GM23338 (cell line): ENCODE measurements at regions not wholly inside any gene's neighbourhood (a gene's known extent, or its start where the extent isn't known, plus 50 kb on each side); places are given as distances from the start of the nearest gene placed in this dataset.

Source experiments
- ATAC-seq: fragments of 200-7000 bp; cut with Tn5 transposase; 3 replicates; pipeline ENCODE4 v1.9.1; 2020
- DNase-seq: peaks from one replicate; pipeline ENCODE4 v3.0.0-alpha.2; 2015; ENCODE audit warnings: low spot score
- H2AFZ ChIP-seq: fragments of 200-600 bp; sonication (generic); 2 replicates; pipeline ENCODE4 v1.8.0; 2016; ENCODE audit warnings: antibody characterized with exemption, mild to moderate bottlenecking, moderate library complexity
- H3F3A ChIP-seq: fragments of 200-600 bp; sonication (generic); replicated peaks from 2 replicates; pipeline ENCODE4 v1.8.0; 2017; ENCODE audit warnings: antibody characterized with exemption, mixed run types, low read depth
- H3K27ac ChIP-seq: fragments of 200-600 bp; sonication (generic); 2 replicates; pipeline ENCODE4 v1.6.1; 2016; ENCODE audit warnings: low read depth
- H3K27me3 ChIP-seq: fragments of 200-600 bp; sonication (generic); 2 replicates; pipeline ENCODE4 v1.8.0; 2016; ENCODE audit warnings: mild to moderate bottlenecking, mixed run types, moderate library complexity; ENCODE audit not compliant: insufficient read depth
- H3K36me3 ChIP-seq: fragments of 200-600 bp; sonication (generic); 2 replicates; pipeline ENCODE4 v1.8.0; 2016; ENCODE audit warnings: mild to moderate bottlenecking; ENCODE audit not compliant: insufficient read depth
- H3K4me1 ChIP-seq: fragments of 200-600 bp; sonication (generic); 2 replicates; pipeline ENCODE4 v1.8.0; 2016; ENCODE audit warnings: mild to moderate bottlenecking, moderate library complexity; ENCODE audit not compliant: insufficient read depth
- H3K4me2 ChIP-seq: fragments of 200-600 bp; sonication (generic); 2 replicates; pipeline ENCODE4 v1.7.1; 2017; ENCODE audit warnings: mixed run types
- H3K4me3 ChIP-seq: fragments of 200-600 bp; sonication (generic); 2 replicates; pipeline ENCODE4 v1.6.1; 2016; ENCODE audit warnings: mixed run types
- H3K79me2 ChIP-seq: fragments of 200-600 bp; sonication (generic); replicated peaks from 2 replicates; pipeline ENCODE4 v1.8.0; 2017; ENCODE audit warnings: mild to moderate bottlenecking; ENCODE audit not compliant: insufficient read depth
- H3K9me2 ChIP-seq: fragments of 200-600 bp; sonication (generic); 2 replicates; pipeline ENCODE4 v1.8.0; 2017; ENCODE audit not compliant: insufficient read depth
- H4K20me1 ChIP-seq: fragments of 200-600 bp; sonication (generic); replicated peaks from 2 replicates; pipeline ENCODE4 v1.8.0; 2017; ENCODE audit warnings: mild to moderate bottlenecking; ENCODE audit not compliant: insufficient read depth
- H3K27ac Mint-ChIP-seq: 2 replicates; pipeline ENCODE4 v1.8.0; 2020; ENCODE audit warnings: inconsistent platforms, mild to moderate bottlenecking, moderate library complexity, mixed read lengths
- H3K27me3 Mint-ChIP-seq: 3 replicates; pipeline ENCODE4 v1.8.0; 2022; ENCODE audit warnings: low read depth, mild to moderate bottlenecking, moderate library complexity, mixed read lengths, inconsistent platforms; ENCODE audit not compliant: insufficient read depth, poor library complexity
- H3K36me3 Mint-ChIP-seq: 3 replicates; pipeline ENCODE4 v1.8.0; 2021; ENCODE audit warnings: low read depth, mild to moderate bottlenecking, inconsistent platforms, moderate library complexity, mixed read lengths
- H3K4me1 Mint-ChIP-seq: 3 replicates; pipeline ENCODE4 v1.8.0; 2020; ENCODE audit warnings: mild to moderate bottlenecking, inconsistent platforms, mixed read lengths
- H3K4me3 Mint-ChIP-seq: 3 replicates; pipeline ENCODE4 v1.8.0; 2021; ENCODE audit warnings: moderate library complexity, mild to moderate bottlenecking, inconsistent platforms, mixed read lengths
- H3K9me3 Mint-ChIP-seq: 3 replicates; pipeline ENCODE4 v1.8.0; 2020; ENCODE audit warnings: moderate library complexity, mild to moderate bottlenecking, inconsistent platforms, mixed read lengths
- CREB1 ChIP-seq: fragments of 250-450 bp; sonication (Bioruptor Pico); IDR thresholded peaks from 2 replicates; pipeline ENCODE4 v1.5.0; 2020; ENCODE audit warnings: low read depth, mild to moderate bottlenecking, moderate library complexity
- EZH2 ChIP-seq: fragments of 200-600 bp; sonication (generic); IDR thresholded peaks from one replicate; pipeline ENCODE4 v1.8.0; 2017; ENCODE audit warnings: antibody characterized with exemption, mild to moderate bottlenecking, low read depth; ENCODE audit not compliant: unreplicated experiment
- POLR2AphosphoS5 ChIP-seq: IDR thresholded peaks from 2 replicates; pipeline ENCODE4 v1.6.1; 2016; ENCODE audit warnings: antibody characterized with exemption, low read depth
- STAT1 ChIP-seq: IDR thresholded peaks from one replicate; pipeline ENCODE4 v1.6.1; 2016; ENCODE audit warnings: antibody characterized with exemption; ENCODE audit not compliant: unreplicated experiment
- ZNF331 ChIP-seq: fragments of 250-450 bp; sonication (Bioruptor Pico); IDR thresholded peaks from 2 replicates; pipeline ENCODE4 v1.5.0; 2020; ENCODE audit warnings: low read depth, mild to moderate bottlenecking, moderate library complexity
- TF ChIP-seq, protein P1 (sequence below): IDR thresholded peaks from 2 replicates; pipeline ENCODE4 v1.6.1; 2016; ENCODE audit warnings: antibody characterized with exemption
- TF ChIP-seq, protein P2 (sequence below), 2 experiments: fragments of 200-600 bp in 1 of 2; sonication (generic) in 1 of 2; conservative IDR thresholded peaks; 2 replicates each; pipeline versions ENCODE4 v1.5.1 to v1.6.1; 2016 to 2017; ENCODE audit warnings: antibody characterized with exemption in 2 of 2, low read depth in 2 of 2, mild to moderate bottlenecking in 2 of 2, moderate library complexity in 1 of 2

DNA sequence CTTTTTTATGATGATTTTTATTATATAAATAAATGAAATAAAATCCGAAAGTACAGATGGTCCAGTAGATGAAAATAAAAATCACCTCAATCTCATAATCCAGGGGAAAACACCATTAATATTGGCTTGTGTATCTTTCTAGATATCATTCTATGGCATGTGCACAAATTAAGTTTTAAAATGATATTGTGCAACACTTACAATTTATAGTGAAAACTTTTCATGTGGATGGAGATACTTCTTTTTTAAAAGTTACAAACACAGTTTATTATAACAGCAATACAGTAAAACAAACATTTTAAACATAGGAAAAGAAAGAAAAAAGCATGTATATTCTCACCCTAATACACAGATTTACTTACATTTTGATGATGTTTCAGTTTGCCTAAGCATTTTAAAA lies 98.9 kb upstream of the RMST start:
- Histone ChIP-seq H3K9me2 (0 out of 2 replicates have a peak, but pooled peaks cover 4% of the 10 kb centered on the region), H3K4me2 (no peak overlapping the region), H3K4me1 (no peaks in the 10 kb centered on the region), H3K36me3 (no peaks in the 10 kb centered on the region), H3K27ac (no peak overlapping the region), H2AFZ (no peak overlapping the region), H3F3A (no peaks in the 10 kb centered on the region), H3K4me3 (no peak overlapping the region), H3K27me3 (no peaks in the 10 kb centered on the region), H3K79me2 (no peaks in the 10 kb centered on the region), H4K20me1 (no peaks in the 10 kb centered on the region)
- Mint-ChIP-seq H3K27ac (no peak overlapping the region), H3K27me3 (peaks cover 2% of the 10 kb centered on the region), H3K4me1 (no peaks in the 10 kb centered on the region; the same call in 1 of the 3 replicates), H3K36me3 (no peaks in the 10 kb centered on the region), H3K4me3 (no peak overlapping the region), H3K9me3 (no peaks in the 10 kb centered on the region)
- ATAC-seq (no peak), DNase-seq (no peak)
- no peak for TF ChIP-seq EZH2

DNA sequence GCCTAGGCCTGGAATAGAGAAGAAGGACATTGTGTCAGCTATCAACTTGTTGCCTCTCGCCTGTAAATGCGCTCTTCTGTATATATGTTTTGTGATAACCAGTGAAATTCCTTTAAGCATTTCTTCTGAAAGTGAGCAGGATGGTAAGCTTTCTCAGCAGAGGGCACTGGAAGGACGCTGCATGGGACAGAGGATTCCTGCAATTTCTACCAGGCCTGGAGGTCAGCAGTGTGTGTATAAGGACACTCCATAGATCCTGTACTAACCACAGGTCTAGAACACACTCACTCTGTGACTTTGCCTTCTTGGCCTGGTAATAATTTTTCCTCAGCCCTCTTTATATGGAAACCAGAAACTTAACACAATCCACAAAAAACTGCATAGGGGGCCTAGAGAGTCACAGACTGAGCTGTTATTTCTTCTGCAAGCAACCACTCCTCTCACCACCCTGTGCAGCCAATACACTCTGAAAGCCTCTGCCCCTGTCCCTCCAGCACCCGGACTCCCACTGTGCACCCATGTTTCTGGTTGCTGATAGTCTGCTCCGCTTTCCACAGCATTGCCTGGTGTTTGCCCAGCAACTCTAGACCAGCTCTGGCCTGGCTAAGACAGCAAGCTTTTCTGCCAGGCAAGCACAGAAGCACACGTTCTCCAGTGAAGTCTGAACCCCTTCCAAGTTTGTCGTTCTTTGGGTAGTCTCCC lies 94.0 kb upstream of the RMST start:
- DNase-seq (no peak), ATAC-seq (peak; percentile 60)
- H3K79me2 ChIP-seq = no peaks in the 10 kb centered on the region
- no peak overlapping the region for H3K4me2 ChIP-seq
- TF ChIP-seq EZH2 (no peak), STAT1 (no peak), CREB1 (no peak), POLR2AphosphoS5 (no peak), ZNF331 (CRISPR knock-in tag) (no peak)
- TF ChIP-seq, protein P1, sequence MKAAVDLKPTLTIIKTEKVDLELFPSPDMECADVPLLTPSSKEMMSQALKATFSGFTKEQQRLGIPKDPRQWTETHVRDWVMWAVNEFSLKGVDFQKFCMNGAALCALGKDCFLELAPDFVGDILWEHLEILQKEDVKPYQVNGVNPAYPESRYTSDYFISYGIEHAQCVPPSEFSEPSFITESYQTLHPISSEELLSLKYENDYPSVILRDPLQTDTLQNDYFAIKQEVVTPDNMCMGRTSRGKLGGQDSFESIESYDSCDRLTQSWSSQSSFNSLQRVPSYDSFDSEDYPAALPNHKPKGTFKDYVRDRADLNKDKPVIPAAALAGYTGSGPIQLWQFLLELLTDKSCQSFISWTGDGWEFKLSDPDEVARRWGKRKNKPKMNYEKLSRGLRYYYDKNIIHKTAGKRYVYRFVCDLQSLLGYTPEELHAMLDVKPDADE = no peak
- TF ChIP-seq, protein P2, sequence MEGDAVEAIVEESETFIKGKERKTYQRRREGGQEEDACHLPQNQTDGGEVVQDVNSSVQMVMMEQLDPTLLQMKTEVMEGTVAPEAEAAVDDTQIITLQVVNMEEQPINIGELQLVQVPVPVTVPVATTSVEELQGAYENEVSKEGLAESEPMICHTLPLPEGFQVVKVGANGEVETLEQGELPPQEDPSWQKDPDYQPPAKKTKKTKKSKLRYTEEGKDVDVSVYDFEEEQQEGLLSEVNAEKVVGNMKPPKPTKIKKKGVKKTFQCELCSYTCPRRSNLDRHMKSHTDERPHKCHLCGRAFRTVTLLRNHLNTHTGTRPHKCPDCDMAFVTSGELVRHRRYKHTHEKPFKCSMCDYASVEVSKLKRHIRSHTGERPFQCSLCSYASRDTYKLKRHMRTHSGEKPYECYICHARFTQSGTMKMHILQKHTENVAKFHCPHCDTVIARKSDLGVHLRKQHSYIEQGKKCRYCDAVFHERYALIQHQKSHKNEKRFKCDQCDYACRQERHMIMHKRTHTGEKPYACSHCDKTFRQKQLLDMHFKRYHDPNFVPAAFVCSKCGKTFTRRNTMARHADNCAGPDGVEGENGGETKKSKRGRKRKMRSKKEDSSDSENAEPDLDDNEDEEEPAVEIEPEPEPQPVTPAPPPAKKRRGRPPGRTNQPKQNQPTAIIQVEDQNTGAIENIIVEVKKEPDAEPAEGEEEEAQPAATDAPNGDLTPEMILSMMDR (conservative IDR thresholded peaks at IDR 0.05; ENCODE audit: low read depth in 2 of 2) = peak in 1 of 2 experiments; percentile 35; a peak in 2 of 4 replicates
- H3K27me3 ChIP-seq = no peaks in the 10 kb centered on the region
- H3K4me1 Mint-ChIP-seq = no peaks in the 10 kb centered on the region; the same call in 2 of the 3 replicates
- H3K27ac ChIP-seq = no peak overlapping the region
- no peak overlapping the region for H3K4me3 Mint-ChIP-seq
- H3K4me3 ChIP-seq = no peak overlapping the region
- no peaks in the 10 kb centered on the region for H4K20me1 ChIP-seq
- H3F3A ChIP-seq = no peaks in the 10 kb centered on the region
- no peaks in the 10 kb centered on the region for H3K36me3 ChIP-seq
- H3K4me1 ChIP-seq = no peaks in the 10 kb centered on the region
- no peaks in the 10 kb centered on the region for H3K36me3 Mint-ChIP-seq
- H2AFZ ChIP-seq = peak overlapping the region; percentile 87
- H3K27ac Mint-ChIP-seq = no peak overlapping the region
- peaks cover under 1% of the 10 kb centered on the region for H3K27me3 Mint-ChIP-seq
- no peaks in the 10 kb centered on the region for H3K9me3 Mint-ChIP-seq
- peaks cover 8% of the 10 kb centered on the region; the same call in 1 of the 2 replicates for H3K9me2 ChIP-seq
